NCI-H82 (cell line): ENCODE measurements at regions not wholly inside any gene's neighbourhood (a gene's known extent, or its start where the extent isn't known, plus 50 kb on each side); places are given as distances from the start of the nearest gene placed in this dataset.
"Not testable (repeated sequence)": the region's sequence is repeated elsewhere in the genome, so short reads cannot be mapped to it uniquely, and the experiment has no call there.

ENCODE experiments used
- DNase-seq: peaks from one replicate; lab custom pipeline; 2025; lab: John Stamatoyannopoulos, UW

- no peak for DNase-seq
Measured at GRCh38 chr16:85441189-85441889, 171.8 kb upstream of the GSE1 start.

GRCh38 chr16:85441890-85442670, 171.0 kb upstream of the GSE1 start:
- DNase-seq = no peak

DNA sequence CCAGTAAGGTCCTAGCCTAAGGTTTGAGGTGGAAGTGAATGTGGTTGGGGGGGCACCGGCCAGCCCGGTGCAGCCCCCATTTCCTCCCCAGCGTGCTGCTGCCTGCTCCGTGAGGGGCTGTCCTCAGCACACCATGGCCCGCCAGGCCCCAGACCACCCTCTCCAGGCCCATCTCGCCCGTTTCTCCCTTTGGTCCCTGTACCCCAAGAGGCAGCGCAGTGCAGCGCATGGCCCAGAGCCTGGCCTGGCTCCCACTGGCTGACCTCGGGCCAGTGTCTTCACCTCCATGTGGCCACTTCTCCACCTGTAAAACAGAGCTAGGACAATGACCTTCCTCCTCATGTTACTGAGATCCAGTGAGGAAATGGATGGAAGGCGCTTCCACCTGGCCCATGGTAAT, 170.0 kb upstream of the GSE1 start:
- no peak for DNase-seq

DNA sequence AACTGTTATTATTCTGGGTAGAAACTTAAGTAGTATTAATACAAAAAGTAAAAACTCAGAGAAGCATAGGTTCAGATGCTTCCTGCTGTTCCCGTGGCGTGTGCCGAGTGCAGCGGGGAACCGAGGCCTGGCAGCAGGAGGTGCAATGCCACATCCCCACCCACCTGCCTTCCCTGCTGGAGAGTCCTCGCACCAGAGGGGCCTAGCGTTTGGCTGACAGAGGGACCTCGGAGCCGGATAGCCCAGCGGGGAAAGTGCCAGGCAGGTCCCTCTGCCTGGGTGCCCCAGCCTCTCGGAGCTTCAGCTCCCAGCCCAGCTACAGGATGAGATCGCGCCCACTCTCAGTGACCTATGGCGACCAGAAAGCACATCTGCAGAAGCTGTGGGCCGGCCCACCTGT, 169.6 kb upstream of the GSE1 start:
- DNase-seq = no peak

GRCh38 chr16:85445064-85445778, 167.9 kb upstream of the GSE1 start:
- DNase-seq = peak; percentile 98

GRCh38 chr16:85445779-85446222, 167.3 kb upstream of the GSE1 start:
- DNase-seq = no peak

- DNase-seq = peak; percentile 80
Measured at GRCh38 chr16:85446951-85447692, 166.0 kb upstream of the GSE1 start.

GRCh38 chr16:85447693-85448313, 165.3 kb upstream of the GSE1 start:
- no peak for DNase-seq

- peak; percentile 76 for DNase-seq
Measured at GRCh38 chr16:85448557-85449190, 164.4 kb upstream of the GSE1 start.

DNA sequence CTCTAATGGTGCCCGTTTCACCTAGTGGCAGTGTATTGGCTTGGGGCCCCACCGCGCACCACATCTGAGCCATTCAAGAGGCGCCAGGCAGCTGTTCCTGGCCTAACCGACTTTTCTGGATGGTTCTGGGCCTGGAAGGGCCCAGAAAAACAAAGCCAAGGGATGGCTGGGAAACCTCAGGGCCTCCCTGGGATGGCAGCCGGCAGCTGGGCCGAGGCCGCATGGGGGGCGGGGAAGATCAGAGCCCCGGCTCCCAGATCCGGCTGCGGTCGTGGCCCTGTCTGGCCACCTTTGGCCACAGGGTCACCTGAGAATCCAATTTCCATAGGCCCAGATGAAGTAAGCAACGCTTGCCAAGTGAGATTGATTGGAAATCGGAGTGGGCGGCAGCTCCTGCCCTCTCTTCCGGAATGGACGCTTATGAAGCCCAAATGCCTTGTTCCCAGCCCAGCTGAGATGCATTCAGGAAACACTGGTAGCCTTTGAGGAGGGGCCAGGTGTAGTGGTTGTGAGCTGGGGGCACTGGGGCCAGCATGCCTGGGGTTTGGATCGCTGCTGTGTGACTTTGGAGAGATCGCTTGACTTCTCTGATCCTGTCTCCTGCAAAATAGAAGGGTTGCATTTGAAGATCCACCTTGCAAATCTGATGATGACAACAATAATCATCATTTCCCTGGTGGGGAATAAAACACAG, 163.8 kb upstream of the GSE1 start:
- no peak for DNase-seq

DNA sequence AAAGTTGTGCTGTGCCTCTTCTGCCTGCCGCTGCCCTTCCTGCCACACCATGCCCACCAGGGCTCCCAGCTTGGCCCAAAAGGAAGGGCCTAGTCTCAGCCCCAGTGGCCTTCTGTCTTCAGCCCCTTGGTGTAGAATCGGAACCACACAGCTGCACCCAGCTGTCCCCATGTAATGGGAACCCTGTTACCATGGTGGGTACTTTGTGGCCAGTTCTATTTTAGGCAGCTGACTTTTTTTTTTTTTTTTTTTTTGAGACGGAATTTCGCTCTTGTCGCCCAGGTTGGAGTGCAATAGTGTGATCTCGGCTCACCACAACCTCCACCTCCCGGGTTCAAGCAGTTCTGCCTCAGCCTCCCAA, 163.3 kb upstream of the GSE1 start:
- DNase-seq = no peak

DNA sequence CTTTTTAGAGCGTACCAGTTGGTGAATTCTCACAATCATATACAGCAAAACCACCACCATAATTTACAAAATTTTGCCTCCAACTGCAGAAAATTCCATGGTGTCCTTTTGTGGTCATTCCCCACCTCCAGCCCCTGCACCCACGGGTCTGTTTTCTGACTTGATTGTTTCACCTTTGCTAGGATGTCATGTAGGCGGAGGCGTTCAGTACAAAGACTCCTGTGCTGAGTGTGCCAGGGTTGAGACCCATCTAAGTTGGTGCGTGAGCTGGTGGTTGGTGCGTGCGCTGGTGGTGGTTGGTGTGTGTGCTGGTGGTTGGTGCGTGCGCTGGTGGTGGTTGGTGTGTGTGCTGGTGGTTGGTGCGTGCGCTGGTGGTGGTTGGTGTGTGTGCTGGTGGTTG, 162.0 kb upstream of the GSE1 start:
- DNase-seq = not testable (repeated sequence)

DNA sequence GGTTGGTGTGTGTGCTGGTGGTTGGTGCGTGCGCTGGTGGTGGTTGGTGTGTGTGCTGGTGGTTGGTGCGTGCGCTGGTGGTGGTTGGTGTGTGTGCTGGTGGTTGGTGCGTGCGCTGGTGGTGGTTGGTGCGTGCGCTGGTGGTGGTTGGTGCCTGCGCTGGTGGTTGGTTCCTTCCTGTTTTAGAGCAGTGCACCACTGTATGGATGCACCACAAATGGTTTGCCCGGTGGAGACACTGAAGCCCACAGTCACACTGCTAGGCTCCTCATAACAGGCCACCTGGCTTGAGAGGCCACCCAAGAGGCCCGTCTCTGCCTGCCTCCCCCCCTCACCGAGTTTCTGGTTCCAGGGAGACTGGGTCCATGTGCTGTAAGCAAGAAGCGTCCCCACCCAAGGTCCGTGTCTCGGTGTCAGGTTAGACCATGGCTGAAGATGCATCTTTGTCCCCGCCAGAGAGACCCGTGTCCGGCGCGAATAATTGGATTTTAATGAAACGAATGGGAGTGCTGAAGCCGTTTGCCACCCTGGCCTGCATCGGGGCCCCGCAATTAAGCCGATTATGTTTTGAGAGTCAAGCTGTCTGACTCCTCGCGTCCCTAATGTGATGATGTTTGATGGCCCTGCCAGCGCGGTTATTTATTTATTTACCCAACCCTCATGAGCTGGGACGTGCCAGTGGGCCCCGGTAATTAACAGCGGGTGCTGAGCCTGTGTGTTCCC, 161.3 kb upstream of the GSE1 start:
- peak; percentile 99 for DNase-seq

- DNase-seq = peak; percentile 79
Measured at GRCh38 chr16:85452364-85453193, 160.5 kb upstream of the GSE1 start.

- no peak for DNase-seq
Measured at GRCh38 chr16:85453194-85453678, 159.9 kb upstream of the GSE1 start.

- no peak for DNase-seq
Measured at GRCh38 chr16:85453703-85454102, 159.4 kb upstream of the GSE1 start.

- DNase-seq = peak; percentile 88
Measured at GRCh38 chr16:85454171-85454872, 158.8 kb upstream of the GSE1 start.

- no peak for DNase-seq
Measured at GRCh38 chr16:85455534-85455933, 157.6 kb upstream of the GSE1 start.
